SK-N-SH (cell line): ENCODE measurements at regions not wholly inside any gene's neighbourhood (a gene's known extent, or its start where the extent isn't known, plus 50 kb on each side); places are given as distances from the start of the nearest gene placed in this dataset.

Experiments used
- CTCF ChIA-PET: fragments of 300-600, 350-600 bp; formaldehyde crosslinking; extraction: SDS; loops from one replicate; lab custom pipeline; 2021; lab: Yijun Ruan, JAX
- POLR2A ChIA-PET: fragments of 350-600 bp; sonication (Branson Sonifier 250); formaldehyde crosslinking; extraction: SDS; loops from one replicate; lab custom pipeline; 2020; ENCODE audit warnings: antibody characterized with exemption, inconsistent platforms; lab: Yijun Ruan, JAX
- DNase-seq: peaks from one replicate; pipeline ENCODE4 v3.0.0; 2012
- H2AFZ ChIP-seq: fragments of 200-600 bp; sonication (generic); 2 replicates; pipeline ENCODE4 v1.8.1; 2016; ENCODE audit warnings: antibody characterized with exemption, mild to moderate bottlenecking, low read depth
- H3F3A ChIP-seq: fragments of 200-600 bp; sonication (generic); replicated peaks from 2 replicates; pipeline ENCODE3; 2016; ENCODE audit warnings: antibody characterized with exemption, mild to moderate bottlenecking; ENCODE audit not compliant: insufficient read depth
- H3K27ac ChIP-seq, 2 experiments: fragments of 200-500 bp in 1 of 2; fragments of 200-600 bp in 1 of 2; sonication (Bioruptor generic) in 1 of 2; sonication (generic), shearing (Covaris generic) in 1 of 2; 2 replicates each; pipeline versions ENCODE4 v1.5.1 to v1.6.1; 2014 to 2016; ENCODE audit warnings: low read depth in 2 of 2, inconsistent platforms in 1 of 2, low read length in 1 of 2, mild to moderate bottlenecking in 1 of 2, mixed read lengths in 1 of 2
- H3K27me3 ChIP-seq: fragments of 200-600 bp; sonication (generic), shearing (Covaris generic); 2 replicates; pipeline ENCODE4 v1.6.1; 2016; ENCODE audit warnings: mixed run types; ENCODE audit not compliant: insufficient read depth
- H3K36me3 ChIP-seq, 2 experiments: fragments of 200-500 bp in 1 of 2; fragments of 200-600 bp in 1 of 2; sonication (Bioruptor generic) in 1 of 2; sonication (generic) in 1 of 2; replicated peaks in 1 of 2; 2 replicates each; pipeline versions ENCODE3 to v1.5.1; 2014 to 2016; ENCODE audit warnings: low read length in 1 of 2, mild to moderate bottlenecking in 1 of 2; ENCODE audit not compliant: insufficient read depth in 2 of 2, control insufficient read depth in 1 of 2
- H3K4me1 ChIP-seq, 2 experiments: fragments of 200-500 bp in 1 of 2; fragments of 200-600 bp in 1 of 2; sonication (Bioruptor generic) in 1 of 2; sonication (generic), shearing (Covaris generic) in 1 of 2; 2 replicates each; pipeline versions ENCODE4 v1.5.1 to v1.6.1; 2014 to 2016; ENCODE audit warnings: low read depth in 1 of 2, low read length in 1 of 2, mixed run types in 1 of 2; ENCODE audit not compliant: insufficient read depth in 2 of 2, control insufficient read depth in 1 of 2
- H3K4me2 ChIP-seq: fragments of 200-600 bp; sonication (generic), shearing (Covaris generic); 2 replicates; pipeline ENCODE4 v1.6.1; 2017; ENCODE audit warnings: mixed run types
- H3K4me3 ChIP-seq, 2 experiments: fragments of 200-500 bp in 1 of 2; fragments of 200-600 bp in 1 of 2; sonication (Bioruptor generic) in 1 of 2; sonication (generic), shearing (Covaris generic) in 1 of 2; 2 replicates each; pipeline versions ENCODE4 v1.5.1 to v1.8.1; 2014 to 2016; ENCODE audit warnings: low read depth in 2 of 2, inconsistent platforms in 1 of 2, low read length in 1 of 2, mild to moderate bottlenecking in 1 of 2, mixed read lengths in 1 of 2, moderate library complexity in 1 of 2
- H3K79me2 ChIP-seq: fragments of 200-600 bp; sonication (generic); 2 replicates; pipeline ENCODE4 v1.8.1; 2017; ENCODE audit warnings: mild to moderate bottlenecking; ENCODE audit not compliant: insufficient read depth
- H3K9ac ChIP-seq: fragments of 200-600 bp; sonication (generic); 2 replicates; pipeline ENCODE4 v1.6.1; 2017; ENCODE audit warnings: mixed run types
- H3K9me2 ChIP-seq: fragments of 200-600 bp; sonication (generic); 2 replicates; pipeline ENCODE4 v1.6.1; 2017; ENCODE audit warnings: mixed run types
- H3K9me3 ChIP-seq: fragments of 200-600 bp; sonication (generic); 2 replicates; pipeline ENCODE4 v1.6.1; 2017; ENCODE audit warnings: mixed run types, mild to moderate bottlenecking, moderate library complexity
- H4K20me1 ChIP-seq: fragments of 200-600 bp; sonication (generic); 2 replicates; pipeline ENCODE4 v1.6.1; 2017; ENCODE audit warnings: mild to moderate bottlenecking, mixed run types; ENCODE audit not compliant: insufficient read depth
- EP300 ChIP-seq, 2 experiments: IDR thresholded peaks; 2 replicates each; pipeline versions ENCODE4 v1.4.0 to v1.6.1; 2012; ENCODE audit warnings: borderline replicate concordance in 1 of 2, low read depth in 1 of 2, low read length in 1 of 2
- GABPA ChIP-seq: IDR thresholded peaks from 2 replicates; pipeline ENCODE4 v1.4.0; 2012; ENCODE audit warnings: low read depth, mild to moderate bottlenecking
- JUND ChIP-seq: IDR thresholded peaks from 2 replicates; pipeline ENCODE4 v1.4.0; 2012
- MAX ChIP-seq: IDR thresholded peaks from 2 replicates; pipeline ENCODE4 v1.4.0; 2012; ENCODE audit warnings: low read depth
- MEF2A ChIP-seq: IDR thresholded peaks from 2 replicates; pipeline ENCODE4 v1.4.0; 2012; ENCODE audit warnings: low read depth, borderline replicate concordance
- NFIC ChIP-seq: IDR thresholded peaks from 2 replicates; pipeline ENCODE4 v1.4.0; 2012; ENCODE audit warnings: borderline replicate concordance
- POLR2AphosphoS5 ChIP-seq: IDR thresholded peaks from 2 replicates; pipeline ENCODE4 v1.6.1; 2012; ENCODE audit warnings: low read depth, low read length
- REST ChIP-seq: IDR thresholded peaks from 2 replicates; pipeline ENCODE4 v1.6.1; 2012; ENCODE audit warnings: mild to moderate bottlenecking, low read depth, low read length, moderate library complexity
- RXRA ChIP-seq: IDR thresholded peaks from 2 replicates; pipeline ENCODE4 v1.4.0; 2012; ENCODE audit warnings: low read depth, mild to moderate bottlenecking, borderline replicate concordance
- SIN3A ChIP-seq: IDR thresholded peaks from 2 replicates; pipeline ENCODE4 v1.6.1; 2012; ENCODE audit warnings: low read depth, mild to moderate bottlenecking, low read length, moderate library complexity, borderline replicate concordance
- TEAD4 ChIP-seq: IDR thresholded peaks from 2 replicates; pipeline ENCODE4 v1.4.0; 2012; ENCODE audit warnings: mild to moderate bottlenecking, borderline replicate concordance; ENCODE audit not compliant: insufficient read depth
- YY1 ChIP-seq: IDR thresholded peaks from 2 replicates; pipeline ENCODE4 v1.4.0; 2012; ENCODE audit warnings: low read depth, mild to moderate bottlenecking
- WGBS: methylation state at CpG from one replicate; pipeline ENCODE4 v1.1.6; 2017; ENCODE audit warnings: low lambda C conversion rate; 5-methylcytosine and 5-hydroxymethylcytosine counted together

GRCh38 chr14:83908419-83908818 lies 1621.5 kb upstream of the FLRT2 start:
- Histone ChIP-seq H3K9me3 (no peaks in the 10 kb centered on the region), H3K27ac (no peak overlapping the region), H4K20me1 (no peaks in the 10 kb centered on the region), H3F3A (no peaks in the 10 kb centered on the region), H3K4me2 (no peak overlapping the region), H2AFZ (no peak overlapping the region), H3K36me3 (no peaks in the 10 kb centered on the region), H3K4me1 (no peaks in the 10 kb centered on the region), H3K79me2 (no peaks in the 10 kb centered on the region), H3K4me3 (no peak overlapping the region), H3K27me3 (no peaks in the 10 kb centered on the region), H3K9ac (no peak overlapping the region), H3K9me2 (no peaks in the 10 kb centered on the region)
- POLR2A ChIA-PET: no interaction called here
- TF ChIP-seq SIN3A (no peak), MEF2A (no peak), NFIC (no peak), TEAD4 (no peak), POLR2AphosphoS5 (no peak), JUND (no peak), YY1 (no peak)
- WGBS: 13% methylated on average over 3 of the region's 3 CpGs
- CTCF ChIA-PET: no interaction called here
- DNase-seq: no peak

- H3F3A ChIP-seq: no peaks in the 10 kb centered on the region
- H3K9me2 ChIP-seq: no peaks in the 10 kb centered on the region
- no peaks in the 10 kb centered on the region for H3K27me3 ChIP-seq
- H3K4me3 ChIP-seq: no peak overlapping the region
- no peak overlapping the region for H3K27ac ChIP-seq
- ChIA-PET CTCF (no interaction called here), POLR2A (no interaction called here)
- H3K9ac ChIP-seq: no peak overlapping the region
- no peaks in the 10 kb centered on the region for H3K9me3 ChIP-seq
- DNase-seq: no peak
- no peaks in the 10 kb centered on the region for H4K20me1 ChIP-seq
- no peak overlapping the region for H2AFZ ChIP-seq
- H3K79me2 ChIP-seq: no peaks in the 10 kb centered on the region
- no peak overlapping the region for H3K4me2 ChIP-seq
- TF ChIP-seq GABPA (no peak), SIN3A (no peak), REST (no peak), NFIC (no peak), RXRA (no peak), MAX (no peak), EP300 (IDR thresholded peaks at IDR 0.05; ENCODE audit: borderline replicate concordance in 1 of 2, low read depth in 1 of 2, low read length in 1 of 2) (no peak)
- 0% methylated on average over 1 of the region's 1 CpG for WGBS
- no peaks in the 10 kb centered on the region for H3K36me3 ChIP-seq
- H3K4me1 ChIP-seq: no peaks in the 10 kb centered on the region
Measured at GRCh38 chr14:83909507-83909906, 1620.4 kb upstream of the FLRT2 start.
